ENCODE measurements at regions not wholly inside any gene's neighbourhood (a gene's known extent, or its start where the extent isn't known, plus 50 kb on each side); places are given as distances from the start of the nearest gene placed in this dataset.

- no peaks in the 10 kb centered on the region for H3K27me3 ChIP-seq (ENCODE audit: insufficient read depth, low read depth, low read length)
- no peaks in the 10 kb centered on the region for H3K36me3 ChIP-seq (ENCODE audit: insufficient read depth, low read length)
- no peaks in the 10 kb centered on the region for H3K9me3 ChIP-seq (ENCODE audit: low read length)
- no peak overlapping the region for H3K9ac ChIP-seq (ENCODE audit: low read length)
- no peak overlapping the region for H3K4me3 ChIP-seq (ENCODE audit: low read length)
- H3K27ac ChIP-seq (ENCODE audit: low read length) = no peak overlapping the region
- no peaks in the 10 kb centered on the region for H4K20me1 ChIP-seq (ENCODE audit: insufficient read depth)
- no peaks in the 10 kb centered on the region for H3F3A ChIP-seq (ENCODE audit: insufficient read depth, low read length, poor library complexity, severe bottlenecking)
- no peaks in the 10 kb centered on the region for H3K79me2 ChIP-seq (replicated peaks; ENCODE audit: insufficient read depth, low read length)
- TF ChIP-seq SMC3 (conservative IDR thresholded peaks at IDR 0.05; ENCODE audit: poor library complexity) = no peak
- TF ChIP-seq EZH2 (IDR thresholded peaks at IDR 0.05; ENCODE audit: borderline replicate concordance, insufficient read depth, low read length, poor library complexity, severe bottlenecking) = no peak
- no peak for TF ChIP-seq TAF1 (IDR thresholded peaks at IDR 0.05; ENCODE audit: low read depth)
- TF ChIP-seq POLR2AphosphoS5 (IDR thresholded peaks at IDR 0.05) = no peak
- no peak for TF ChIP-seq REST (IDR thresholded peaks at IDR 0.05; ENCODE audit: borderline replicate concordance)
- no peak for TF ChIP-seq RAD21 (conservative IDR thresholded peaks at IDR 0.05)
- no peak for TF ChIP-seq MXI1 (conservative IDR thresholded peaks at IDR 0.05; ENCODE audit: poor library complexity, severe bottlenecking)
- TF ChIP-seq CTCF (IDR thresholded peaks at IDR 0.05; ENCODE audit: poor library complexity, severe bottlenecking) = no peak
- TF ChIP-seq EP300 (conservative IDR thresholded peaks at IDR 0.05; ENCODE audit: poor library complexity, severe bottlenecking) = no peak
- H3K4me2 ChIP-seq (ENCODE audit: low read length) = no peak overlapping the region
- H2AFZ ChIP-seq (ENCODE audit: low read depth, low read length) = no peak overlapping the region
- H3K9me2 ChIP-seq (ENCODE audit: insufficient read depth, low read length) = no peaks in the 10 kb centered on the region
Observed at GRCh38 chr3:159631226-159631625, 357.4 kb upstream of the IL12A start.

GRCh38 chr3:159632128-159632527 lies 356.5 kb upstream of the IL12A start:
- Histone ChIP-seq H2AFZ (ENCODE audit: low read depth, low read length) (no peak overlapping the region), H3K4me3 (ENCODE audit: low read length) (no peak overlapping the region), H3K9ac (ENCODE audit: low read length) (no peak overlapping the region), H4K20me1 (ENCODE audit: insufficient read depth) (no peaks in the 10 kb centered on the region), H3K27ac (ENCODE audit: low read length) (no peak overlapping the region), H3F3A (ENCODE audit: insufficient read depth, low read length, poor library complexity, severe bottlenecking) (no peaks in the 10 kb centered on the region), H3K27me3 (ENCODE audit: insufficient read depth, low read depth, low read length) (no peaks in the 10 kb centered on the region), H3K9me3 (ENCODE audit: low read length) (no peaks in the 10 kb centered on the region), H3K36me3 (ENCODE audit: insufficient read depth, low read length) (no peaks in the 10 kb centered on the region), H3K4me2 (ENCODE audit: low read length) (no peak overlapping the region), H3K79me2 (replicated peaks; ENCODE audit: insufficient read depth, low read length) (no peaks in the 10 kb centered on the region), H3K9me2 (ENCODE audit: insufficient read depth, low read length) (no peaks in the 10 kb centered on the region)
- TF ChIP-seq MXI1 (conservative IDR thresholded peaks at IDR 0.05; ENCODE audit: poor library complexity, severe bottlenecking) (no peak), SMC3 (conservative IDR thresholded peaks at IDR 0.05; ENCODE audit: poor library complexity) (no peak), EP300 (conservative IDR thresholded peaks at IDR 0.05; ENCODE audit: poor library complexity, severe bottlenecking) (no peak)

GRCh38 chr3:159632851-159633250 lies 355.8 kb upstream of the IL12A start:
- TF ChIP-seq EZH2 (IDR thresholded peaks at IDR 0.05; ENCODE audit: borderline replicate concordance, insufficient read depth, low read length, poor library complexity, severe bottlenecking) (no peak), RAD21 (conservative IDR thresholded peaks at IDR 0.05) (no peak), POLR2AphosphoS5 (IDR thresholded peaks at IDR 0.05) (no peak), SMC3 (conservative IDR thresholded peaks at IDR 0.05; ENCODE audit: poor library complexity) (no peak), CTCF (IDR thresholded peaks at IDR 0.05; ENCODE audit: poor library complexity, severe bottlenecking) (no peak), EP300 (conservative IDR thresholded peaks at IDR 0.05; ENCODE audit: poor library complexity, severe bottlenecking) (no peak), MXI1 (conservative IDR thresholded peaks at IDR 0.05; ENCODE audit: poor library complexity, severe bottlenecking) (no peak), TAF1 (IDR thresholded peaks at IDR 0.05; ENCODE audit: low read depth) (no peak), REST (IDR thresholded peaks at IDR 0.05; ENCODE audit: borderline replicate concordance) (no peak)
- H3F3A ChIP-seq (ENCODE audit: insufficient read depth, low read length, poor library complexity, severe bottlenecking) = no peaks in the 10 kb centered on the region
- no peaks in the 10 kb centered on the region for H3K36me3 ChIP-seq (ENCODE audit: insufficient read depth, low read length)
- no peaks in the 10 kb centered on the region for H3K9me3 ChIP-seq (ENCODE audit: low read length)
- no peaks in the 10 kb centered on the region for H3K79me2 ChIP-seq (replicated peaks; ENCODE audit: insufficient read depth, low read length)
- H3K4me3 ChIP-seq (ENCODE audit: low read length) = no peak overlapping the region
- H2AFZ ChIP-seq (ENCODE audit: low read depth, low read length) = no peak overlapping the region
- H3K27me3 ChIP-seq (ENCODE audit: insufficient read depth, low read depth, low read length) = no peaks in the 10 kb centered on the region
- H3K9ac ChIP-seq (ENCODE audit: low read length) = no peak overlapping the region
- no peak overlapping the region for H3K27ac ChIP-seq (ENCODE audit: low read length)
- no peak overlapping the region for H3K4me2 ChIP-seq (ENCODE audit: low read length)
- no peaks in the 10 kb centered on the region for H3K9me2 ChIP-seq (ENCODE audit: insufficient read depth, low read length)
- H4K20me1 ChIP-seq (ENCODE audit: insufficient read depth) = no peaks in the 10 kb centered on the region

Data from neural cell (in vitro differentiated cells).